WTC11 (cell line): ENCODE measurements at regions not wholly inside any gene's neighbourhood (a gene's known extent, or its start where the extent isn't known, plus 50 kb on each side); places are given as distances from the start of the nearest gene placed in this dataset.

Experiments used
- FOXP4 ChIP-seq: sonication (generic); formaldehyde crosslinking; IDR thresholded peaks from 2 replicates; pipeline ENCODE4 v1.8.0; 2022; ENCODE audit warnings: mild to moderate bottlenecking, missing genetic modification reagents
- JUN ChIP-seq: sonication (generic); formaldehyde crosslinking; IDR thresholded peaks from 2 replicates; pipeline ENCODE4 v1.8.0; 2023; ENCODE audit warnings: mild to moderate bottlenecking, missing genetic modification reagents
- MXD4 ChIP-seq: fragments of 250-450 bp; sonication (Bioruptor Pico); IDR thresholded peaks from 2 replicates; pipeline ENCODE4 v1.8.0; 2021; ENCODE audit warnings: mild to moderate bottlenecking, moderate library complexity, borderline replicate concordance
- NFYB ChIP-seq: sonication (generic); formaldehyde crosslinking; conservative IDR thresholded peaks from 2 replicates; pipeline ENCODE4 v1.8.0; 2022; ENCODE audit warnings: low read depth, missing genetic modification reagents
- TF ChIP-seq, protein P1 (sequence below): sonication (generic); formaldehyde crosslinking; conservative IDR thresholded peaks from 2 replicates; pipeline ENCODE4 v1.8.1; 2023; ENCODE audit warnings: mild to moderate bottlenecking, low read depth, missing genetic modification reagents, moderate library complexity

DNA sequence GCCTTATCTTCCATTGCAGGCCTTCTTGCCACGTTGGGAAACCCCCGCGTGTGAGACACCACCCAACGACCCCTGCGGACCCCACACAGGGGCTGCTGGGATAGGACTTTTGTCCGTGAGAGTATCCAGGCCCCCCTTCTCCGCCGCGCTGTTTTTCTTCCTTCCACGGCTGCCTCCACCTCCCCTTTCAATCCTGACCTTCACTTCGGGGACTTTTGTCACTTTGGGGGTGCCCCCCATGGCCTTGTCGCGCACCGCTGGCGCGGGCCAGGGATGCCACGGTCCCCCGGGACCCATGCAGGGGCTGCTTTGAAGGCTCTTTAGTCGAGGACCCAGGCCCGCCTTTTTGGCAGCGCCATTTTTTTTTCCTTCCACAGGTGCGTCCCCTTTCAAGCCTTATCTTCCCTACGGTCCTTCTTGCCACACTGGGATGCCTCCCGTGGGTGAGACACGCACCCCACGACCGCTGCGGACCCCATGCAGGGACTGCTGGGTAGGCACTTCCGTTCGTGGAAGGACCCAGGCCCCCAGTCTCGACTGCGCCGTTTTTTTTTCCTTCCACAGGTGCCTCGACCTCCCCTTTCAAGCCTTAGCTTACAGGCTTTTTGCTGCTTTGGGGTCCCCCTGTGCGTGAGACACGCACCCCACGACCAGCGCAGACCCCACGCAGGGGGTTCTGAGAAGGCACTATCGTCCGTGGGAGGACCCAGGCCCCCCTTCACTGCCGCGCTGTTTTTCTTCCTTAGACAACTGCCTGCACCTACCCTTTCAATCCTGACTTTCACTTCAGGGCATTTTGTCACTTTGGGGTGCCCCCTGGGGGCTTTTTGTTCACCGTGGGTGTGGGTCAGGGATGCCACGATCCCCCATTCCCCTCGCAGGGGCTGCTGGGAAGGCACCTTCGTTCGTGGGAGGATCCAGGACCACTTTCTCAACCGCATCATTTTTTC lies 267.4 kb downstream of the ALG10 start:
- TF ChIP-seq JUN (CRISPR knock-in tag), result no peak
- TF ChIP-seq MXD4 (CRISPR knock-in tag), result no peak
- no peak for TF ChIP-seq FOXP4 (CRISPR knock-in tag)
- TF ChIP-seq NFYB (CRISPR knock-in tag), result no peak
- TF ChIP-seq, protein P1, sequence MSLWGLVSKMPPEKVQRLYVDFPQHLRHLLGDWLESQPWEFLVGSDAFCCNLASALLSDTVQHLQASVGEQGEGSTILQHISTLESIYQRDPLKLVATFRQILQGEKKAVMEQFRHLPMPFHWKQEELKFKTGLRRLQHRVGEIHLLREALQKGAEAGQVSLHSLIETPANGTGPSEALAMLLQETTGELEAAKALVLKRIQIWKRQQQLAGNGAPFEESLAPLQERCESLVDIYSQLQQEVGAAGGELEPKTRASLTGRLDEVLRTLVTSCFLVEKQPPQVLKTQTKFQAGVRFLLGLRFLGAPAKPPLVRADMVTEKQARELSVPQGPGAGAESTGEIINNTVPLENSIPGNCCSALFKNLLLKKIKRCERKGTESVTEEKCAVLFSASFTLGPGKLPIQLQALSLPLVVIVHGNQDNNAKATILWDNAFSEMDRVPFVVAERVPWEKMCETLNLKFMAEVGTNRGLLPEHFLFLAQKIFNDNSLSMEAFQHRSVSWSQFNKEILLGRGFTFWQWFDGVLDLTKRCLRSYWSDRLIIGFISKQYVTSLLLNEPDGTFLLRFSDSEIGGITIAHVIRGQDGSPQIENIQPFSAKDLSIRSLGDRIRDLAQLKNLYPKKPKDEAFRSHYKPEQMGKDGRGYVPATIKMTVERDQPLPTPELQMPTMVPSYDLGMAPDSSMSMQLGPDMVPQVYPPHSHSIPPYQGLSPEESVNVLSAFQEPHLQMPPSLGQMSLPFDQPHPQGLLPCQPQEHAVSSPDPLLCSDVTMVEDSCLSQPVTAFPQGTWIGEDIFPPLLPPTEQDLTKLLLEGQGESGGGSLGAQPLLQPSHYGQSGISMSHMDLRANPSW (CRISPR knock-in tag), result no peak
